T-helper 1 cell (primary cell): ENCODE measurements at regions not wholly inside any gene's neighbourhood (a gene's known extent, or its start where the extent isn't known, plus 50 kb on each side); places are given as distances from the start of the nearest gene placed in this dataset.

ENCODE experiments used
- DNase-seq, 5 donors: peaks; one replicate each; pipeline ENCODE4 v3.0.0-alpha.2; 2012 to 2020

DNA sequence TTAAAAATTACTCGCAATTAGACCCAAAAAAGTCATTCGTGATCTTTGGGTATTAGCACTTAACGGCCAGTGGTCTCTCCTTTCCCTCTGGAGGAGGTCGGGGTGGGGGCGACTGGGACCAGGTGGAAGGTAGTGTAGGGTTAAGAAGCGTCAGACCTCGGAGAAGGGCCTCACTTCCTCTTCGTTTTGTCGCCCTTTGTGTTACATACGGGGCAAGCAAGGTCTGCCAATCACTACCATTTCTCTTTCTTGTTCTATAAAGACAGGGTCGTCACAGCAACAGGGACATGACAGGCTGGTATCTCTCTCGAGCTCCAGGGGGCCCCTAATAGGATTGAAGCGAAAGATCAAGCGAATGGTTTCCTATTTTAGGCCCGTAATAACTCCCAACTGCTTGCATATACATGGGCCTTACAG is 136.6 kb downstream of the INSIG2 start:
- DNase-seq = no peak

DNA sequence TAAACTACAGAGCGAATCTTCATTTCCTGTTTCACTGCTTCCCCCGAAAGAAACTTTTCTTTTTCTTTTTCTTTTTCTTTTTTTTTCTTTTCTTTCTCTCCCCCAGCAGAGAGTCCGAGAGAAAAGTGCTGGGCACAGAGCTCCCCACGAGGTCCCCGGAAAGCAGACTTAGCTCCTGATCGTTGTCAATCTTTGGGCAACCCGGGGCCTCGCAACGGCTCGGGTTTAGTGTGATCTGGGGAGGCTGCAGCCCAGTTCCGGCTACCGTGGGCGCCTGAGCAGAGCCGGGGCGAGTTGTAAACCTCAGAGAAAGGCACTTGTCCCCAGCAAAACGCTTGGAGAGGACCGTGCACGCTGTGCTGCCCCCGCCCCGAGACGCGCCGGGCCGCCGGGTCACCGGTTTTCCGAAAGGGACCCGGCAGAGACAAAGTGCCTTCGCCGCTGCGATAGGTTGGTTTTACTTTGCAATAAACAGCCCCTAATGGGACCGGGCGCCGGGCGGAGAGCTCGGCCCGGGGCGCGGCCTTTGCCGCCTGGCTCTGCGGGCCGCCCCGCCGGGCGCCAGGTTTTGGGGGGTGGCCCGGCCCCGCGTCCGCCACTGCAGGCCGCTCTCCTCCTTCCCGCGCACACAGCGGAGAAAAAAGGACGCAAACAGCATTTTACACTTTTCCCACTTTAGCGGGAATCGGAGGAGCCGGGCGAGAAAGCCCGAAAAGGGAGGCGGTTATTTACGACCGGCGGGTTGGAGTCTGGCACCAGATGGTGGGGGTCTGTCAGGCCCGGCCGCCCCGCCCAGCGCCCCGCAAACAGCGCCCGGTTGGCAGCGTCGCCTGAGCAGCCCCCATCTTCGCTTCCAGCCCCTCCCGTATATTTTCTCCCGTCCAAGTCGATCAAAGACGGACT is 136.0 kb downstream of the INSIG2 start:
- peak in 2 of 5 donors; percentile 13 to 47 for DNase-seq

DNA sequence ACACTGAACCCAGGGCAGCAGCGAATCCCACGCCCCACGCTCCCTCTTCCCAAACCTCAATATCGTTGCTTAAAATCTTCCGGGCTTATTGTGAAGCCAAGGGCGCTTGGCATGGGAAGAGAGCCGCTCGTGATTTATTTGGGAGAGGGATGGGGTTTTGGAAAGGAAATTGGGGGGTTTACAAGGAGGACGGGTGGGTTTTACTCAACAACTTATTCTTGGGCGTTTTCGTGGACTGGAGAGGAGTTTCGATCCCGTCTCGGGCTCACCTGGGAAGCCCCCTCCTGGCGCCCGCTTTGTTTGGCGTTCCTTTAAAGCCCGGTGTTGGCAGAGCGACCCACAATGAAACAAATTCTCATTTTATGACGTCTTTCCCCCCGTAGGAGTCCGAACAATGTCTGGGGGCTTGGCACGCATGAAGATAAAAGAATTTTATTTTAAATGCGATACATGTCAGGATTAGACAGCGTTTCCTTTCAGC is 135.3 kb downstream of the INSIG2 start:
- peak in 1 of 5 donors; percentile 2 for DNase-seq

DNA sequence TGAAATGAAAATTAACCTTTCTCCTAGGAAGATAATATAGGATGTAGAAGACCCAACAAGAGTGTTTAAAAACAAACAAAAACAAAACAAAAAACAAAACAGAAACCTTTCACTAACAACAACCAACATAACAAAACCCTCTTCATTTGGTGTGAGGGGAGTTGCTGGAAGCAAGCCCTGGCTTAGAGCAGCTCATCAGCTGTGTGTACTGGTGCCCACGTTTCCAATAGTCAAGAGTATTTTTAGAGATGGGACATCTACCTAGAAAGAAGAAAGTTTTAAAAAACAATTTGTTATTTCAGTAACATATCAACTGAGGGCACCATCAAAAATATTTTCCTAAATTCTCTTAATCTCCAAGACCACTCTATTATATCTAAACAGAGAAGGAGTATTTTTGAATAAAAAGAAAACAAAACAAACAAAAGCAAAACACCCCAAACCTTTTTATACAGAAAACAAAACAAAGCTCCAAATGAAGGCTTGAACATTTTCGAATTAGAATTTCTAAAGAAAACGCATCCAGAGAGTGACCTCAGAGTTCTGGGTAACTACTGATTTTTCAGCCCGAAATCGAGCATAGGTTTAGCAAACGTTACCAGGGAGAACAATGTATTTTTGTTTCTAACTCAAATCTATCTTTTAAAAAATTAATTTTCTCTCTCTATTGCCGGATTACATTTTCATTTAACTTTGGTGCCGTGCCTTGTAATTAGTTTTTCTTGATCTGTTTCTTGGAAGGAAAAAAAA is 134.6 kb downstream of the INSIG2 start:
- no peak for DNase-seq

DNA sequence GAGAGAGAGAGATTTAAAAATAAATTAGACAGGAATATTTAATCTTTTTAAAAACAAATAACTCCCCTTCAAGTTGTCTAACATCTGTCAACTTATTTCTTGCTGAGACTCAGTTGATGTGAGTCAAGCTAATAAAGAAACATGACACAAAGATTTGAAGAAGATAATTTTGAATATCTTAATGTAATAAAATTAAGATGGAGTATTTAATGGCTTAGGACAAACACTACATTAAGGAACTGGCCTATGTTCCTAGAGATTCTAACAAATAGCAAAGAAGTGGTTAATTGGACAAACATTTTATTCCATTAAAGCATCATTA is 134.0 kb downstream of the INSIG2 start:
- no peak for DNase-seq

DNA sequence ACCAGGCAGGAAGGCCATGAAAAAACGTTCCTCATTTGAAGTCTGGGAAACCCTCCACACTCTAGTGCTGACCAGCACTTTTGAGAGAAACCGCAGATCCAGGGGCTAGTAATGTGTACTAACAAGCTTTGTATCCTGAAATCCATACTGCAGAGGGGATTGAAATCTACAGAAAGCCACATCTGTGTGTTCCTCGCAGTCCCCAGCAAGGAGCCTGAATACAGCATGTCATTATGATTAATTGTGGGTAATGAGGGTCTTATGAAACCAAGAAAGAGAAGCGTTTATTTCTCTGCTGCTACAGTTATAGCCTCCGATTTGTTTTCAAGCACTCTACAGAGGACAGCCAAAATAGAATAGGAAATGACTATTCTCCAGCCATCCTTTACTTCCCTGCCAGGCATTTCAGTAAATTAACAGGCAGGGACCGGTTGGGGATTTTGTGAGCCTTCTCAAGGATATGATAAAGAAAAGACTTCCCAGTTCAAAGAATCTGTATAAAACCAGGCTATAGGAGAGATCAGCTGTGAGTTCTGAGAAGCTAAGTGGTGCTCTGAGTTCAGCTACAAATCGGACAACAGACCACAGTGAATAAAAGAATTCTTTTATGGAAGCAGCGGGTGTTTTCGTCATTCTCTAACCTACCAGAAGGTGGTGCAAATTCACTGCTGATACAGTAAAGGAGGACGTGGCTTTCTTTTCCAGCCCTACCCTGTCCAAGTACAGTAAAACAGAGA is 133.4 kb downstream of the INSIG2 start:
- peak in 2 of 5 donors; percentile 17 to 59 for DNase-seq

DNA sequence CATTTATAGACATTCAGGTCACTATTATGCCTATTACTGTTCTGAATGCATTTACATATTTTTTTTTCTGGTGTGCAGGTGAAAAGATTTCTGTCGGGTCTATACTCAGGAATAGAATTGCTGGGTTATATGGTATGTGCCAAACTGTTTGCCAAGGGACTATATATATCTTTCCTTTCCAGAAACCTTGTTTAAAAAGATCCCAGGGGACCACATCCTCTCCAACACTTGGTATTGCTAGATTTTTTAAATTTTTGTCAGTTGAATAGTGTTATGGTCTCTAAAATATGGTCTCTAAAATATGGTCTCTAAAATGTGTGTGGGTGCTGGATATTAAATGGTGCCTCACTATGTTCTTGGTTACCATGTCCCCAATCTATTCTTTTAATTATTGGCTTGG is 131.3 kb downstream of the INSIG2 start:
- no peak for DNase-seq

DNA sequence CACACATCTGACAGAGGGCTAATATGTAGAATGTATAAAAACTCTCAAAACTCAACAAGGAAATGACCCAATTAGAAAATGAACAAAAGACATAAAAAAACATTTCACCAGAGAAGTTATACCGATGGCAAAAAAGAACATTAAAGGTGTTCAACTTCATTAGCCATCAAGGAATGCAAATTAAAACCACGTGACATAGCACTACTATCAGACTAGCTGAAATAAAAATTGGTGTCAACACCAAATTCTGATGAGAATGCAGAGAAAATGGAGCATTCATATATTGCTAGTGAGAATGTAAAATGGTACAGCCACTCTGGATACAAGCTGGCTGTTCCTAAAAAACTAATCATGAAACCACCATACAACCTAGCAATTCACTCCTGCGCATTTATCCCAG is 128.0 kb downstream of the INSIG2 start:
- no peak for DNase-seq

DNA sequence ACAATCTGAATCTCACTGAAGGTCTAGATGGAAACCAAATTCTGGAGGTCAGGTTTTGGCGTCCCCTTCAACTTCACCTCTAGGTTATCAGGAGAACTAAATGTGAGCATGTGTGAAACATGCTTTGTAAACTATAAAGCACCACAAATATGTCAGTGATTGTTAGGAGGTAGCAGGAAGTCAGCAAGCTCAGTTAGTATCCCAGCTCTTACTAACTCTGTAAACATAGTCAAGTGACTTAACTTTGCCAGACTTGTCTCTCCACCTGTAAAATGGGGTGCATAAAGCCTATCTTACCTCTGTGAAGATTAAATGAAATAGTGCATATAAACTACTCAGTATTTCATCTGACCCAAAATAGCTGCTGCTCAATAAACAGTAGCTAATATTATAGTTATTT is 121.5 kb downstream of the INSIG2 start:
- DNase-seq = no peak

DNA sequence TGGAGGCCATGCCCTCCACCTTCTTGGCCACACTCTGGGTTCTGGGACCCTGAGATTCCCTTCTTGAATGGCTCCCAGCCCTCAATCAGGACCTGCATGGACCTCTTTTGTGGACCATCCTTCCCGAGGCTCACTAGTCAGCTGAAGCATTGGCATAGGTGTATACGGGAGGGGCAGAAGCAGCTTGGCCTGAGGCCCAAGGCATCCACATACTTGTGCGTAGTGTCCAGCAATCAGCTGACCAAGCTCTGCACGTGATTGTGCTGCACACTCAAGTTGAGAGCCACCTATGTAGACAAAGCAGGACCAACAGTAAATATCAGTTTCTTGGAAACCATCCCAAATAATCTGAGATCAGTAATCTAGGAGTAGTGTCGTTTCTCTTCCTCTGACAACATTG is 119.6 kb downstream of the INSIG2 start:
- DNase-seq = no peak

DNA sequence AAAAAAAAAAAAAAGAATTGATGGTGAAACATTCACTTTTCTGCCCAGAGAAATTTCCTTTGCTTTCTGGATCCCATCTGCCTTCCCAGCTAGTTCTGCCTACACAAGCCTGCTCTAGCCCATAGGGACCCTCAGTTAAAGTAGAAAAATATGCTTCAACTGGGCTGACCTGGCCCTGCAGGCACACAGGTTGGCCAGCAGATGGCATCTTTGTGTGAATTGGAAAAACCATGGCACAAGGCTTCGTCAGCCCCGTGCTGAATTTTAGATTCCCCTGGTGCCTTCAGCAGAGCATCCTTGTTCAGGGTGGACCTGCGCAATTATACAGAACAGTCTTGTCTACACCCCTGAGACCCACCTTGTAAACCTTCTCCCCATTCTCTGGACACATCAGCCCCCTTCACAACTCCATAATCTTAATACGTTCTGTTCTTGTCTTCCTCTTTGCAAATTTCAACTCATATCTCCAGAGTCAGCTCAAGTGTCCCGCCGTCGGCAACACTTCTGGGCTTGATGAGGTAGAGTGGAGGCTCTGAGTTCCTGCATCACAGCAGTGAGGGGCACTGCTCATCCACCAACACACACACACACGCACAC is 114.5 kb downstream of the INSIG2 start:
- peak in 4 of 5 donors; percentile 12 to 49 (median 26) for DNase-seq

DNA sequence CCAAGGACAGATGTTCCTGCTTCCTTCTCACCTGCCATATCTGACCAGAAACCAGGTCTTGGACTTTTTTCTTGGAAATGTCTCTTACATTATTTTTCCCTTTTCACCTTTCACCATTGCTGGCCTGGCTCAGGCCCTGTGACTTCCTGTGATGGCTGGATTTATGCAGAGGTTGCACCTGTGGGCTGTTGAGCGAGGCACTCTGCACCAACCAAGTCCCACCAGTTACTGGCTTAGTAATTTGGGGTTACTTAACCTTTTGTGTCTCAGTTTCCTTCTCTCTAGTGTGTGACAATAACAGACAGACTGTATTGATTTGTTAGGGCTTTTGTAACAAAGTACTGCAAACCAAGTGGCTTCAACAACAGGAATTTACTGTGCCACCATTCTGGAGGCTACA is 110.0 kb downstream of the INSIG2 start:
- DNase-seq = no peak

DNA sequence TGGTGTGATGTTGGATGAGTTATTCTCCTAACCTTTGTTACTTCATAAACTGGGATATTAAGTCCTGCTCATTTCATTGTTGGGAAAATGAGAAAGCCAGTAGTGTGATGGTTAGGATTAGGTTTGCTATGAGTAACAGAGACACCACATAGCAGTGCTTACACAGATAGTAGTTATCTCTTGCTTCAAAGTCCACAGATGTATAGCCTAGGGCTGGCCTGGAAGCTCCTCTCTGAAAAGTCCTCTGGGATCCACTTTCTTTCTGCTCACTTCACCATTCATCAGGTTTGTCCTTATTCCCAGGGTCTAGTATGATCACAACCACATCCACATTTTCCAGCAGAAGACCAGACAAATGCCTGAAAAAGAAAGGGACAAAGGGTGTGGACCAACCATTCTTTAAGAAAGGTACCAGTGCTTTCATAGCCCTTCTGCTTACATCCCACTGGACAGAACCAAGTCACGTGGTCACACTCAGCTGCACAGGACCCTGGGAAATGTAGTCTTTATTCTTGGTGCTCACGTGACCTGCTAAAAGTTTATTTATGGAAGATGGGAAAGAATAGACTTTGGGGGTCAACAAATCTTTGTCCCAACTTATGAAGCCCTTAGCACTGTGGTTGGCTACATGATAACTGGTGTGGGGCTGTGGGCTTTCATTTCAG is 108.9 kb downstream of the INSIG2 start:
- no peak for DNase-seq

DNA sequence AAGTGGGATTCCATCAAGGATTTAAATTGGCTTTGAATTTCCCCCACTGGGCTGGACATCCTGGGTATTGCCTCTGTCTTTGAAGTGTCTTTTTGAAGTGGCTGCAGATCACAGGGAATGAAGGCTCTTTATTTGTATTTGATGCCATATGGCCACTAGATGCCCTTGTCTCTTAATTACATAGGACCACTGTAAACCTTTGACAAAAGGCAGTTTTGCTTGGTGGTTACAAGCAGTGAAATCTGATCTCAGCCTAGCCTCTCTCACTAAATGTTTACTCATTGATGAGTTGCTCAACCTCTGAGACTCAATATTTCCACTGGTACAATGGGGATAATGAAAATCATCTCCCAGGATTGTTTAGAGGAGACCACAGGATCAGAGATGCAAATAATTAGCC is 102.2 kb downstream of the INSIG2 start:
- no peak for DNase-seq

DNA sequence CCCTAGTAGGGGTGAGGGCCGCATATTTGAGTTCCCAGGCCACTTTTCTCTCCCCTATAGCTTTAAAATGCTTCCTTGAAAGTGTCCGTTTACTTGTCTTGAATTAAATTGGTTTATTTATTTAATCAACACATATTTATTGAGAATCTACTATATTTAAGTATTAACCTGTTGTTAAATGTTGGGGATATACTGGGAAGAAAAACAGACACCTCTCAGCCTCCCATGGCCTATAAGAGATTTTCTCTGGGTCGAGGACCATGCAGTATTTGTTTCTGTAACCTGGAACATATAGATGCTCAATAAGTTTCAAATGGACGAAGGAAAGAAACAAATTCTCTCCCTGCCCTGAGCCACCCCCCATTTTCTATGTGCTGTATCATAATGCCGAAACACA is 98.6 kb downstream of the INSIG2 start:
- DNase-seq = no peak

DNA sequence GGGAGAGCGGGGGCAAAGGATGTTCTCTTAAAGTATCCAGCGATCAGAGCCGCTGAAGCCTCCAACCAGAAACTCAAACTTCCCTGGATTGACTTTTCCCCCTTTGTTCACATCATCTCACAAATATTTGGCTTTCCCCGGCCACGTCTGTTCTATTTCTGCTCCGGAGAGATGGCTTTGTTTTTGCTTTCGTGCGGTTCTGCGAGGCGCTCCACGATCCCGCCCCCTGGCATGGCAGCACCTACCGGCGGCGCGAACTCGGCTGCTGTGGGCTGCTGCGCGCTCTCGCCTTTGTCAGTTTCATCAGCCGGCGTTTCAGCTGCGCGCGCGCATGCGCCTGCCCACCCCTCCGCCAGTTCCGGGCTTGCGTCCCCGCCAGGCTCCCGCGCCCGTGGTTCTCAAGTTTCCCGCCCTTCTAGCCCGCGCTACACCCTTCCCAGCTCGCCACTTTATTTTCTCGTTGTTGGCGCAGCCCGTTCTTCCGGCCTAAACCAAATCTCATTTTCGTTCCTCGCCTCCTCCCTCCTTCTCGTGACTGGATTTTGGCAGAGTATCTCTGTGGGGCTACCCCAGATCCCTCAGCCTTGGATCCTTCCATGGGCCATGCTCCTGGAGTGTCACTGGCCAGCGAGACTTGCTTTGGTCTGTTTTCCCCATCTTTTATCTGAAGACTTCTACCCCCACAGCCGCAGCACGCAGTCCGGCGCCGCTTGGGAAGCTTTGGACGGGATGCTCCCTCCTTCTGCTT is 98.0 kb downstream of the INSIG2 start:
- DNase-seq = peak; percentile 60 to 94 (median 78)

DNA sequence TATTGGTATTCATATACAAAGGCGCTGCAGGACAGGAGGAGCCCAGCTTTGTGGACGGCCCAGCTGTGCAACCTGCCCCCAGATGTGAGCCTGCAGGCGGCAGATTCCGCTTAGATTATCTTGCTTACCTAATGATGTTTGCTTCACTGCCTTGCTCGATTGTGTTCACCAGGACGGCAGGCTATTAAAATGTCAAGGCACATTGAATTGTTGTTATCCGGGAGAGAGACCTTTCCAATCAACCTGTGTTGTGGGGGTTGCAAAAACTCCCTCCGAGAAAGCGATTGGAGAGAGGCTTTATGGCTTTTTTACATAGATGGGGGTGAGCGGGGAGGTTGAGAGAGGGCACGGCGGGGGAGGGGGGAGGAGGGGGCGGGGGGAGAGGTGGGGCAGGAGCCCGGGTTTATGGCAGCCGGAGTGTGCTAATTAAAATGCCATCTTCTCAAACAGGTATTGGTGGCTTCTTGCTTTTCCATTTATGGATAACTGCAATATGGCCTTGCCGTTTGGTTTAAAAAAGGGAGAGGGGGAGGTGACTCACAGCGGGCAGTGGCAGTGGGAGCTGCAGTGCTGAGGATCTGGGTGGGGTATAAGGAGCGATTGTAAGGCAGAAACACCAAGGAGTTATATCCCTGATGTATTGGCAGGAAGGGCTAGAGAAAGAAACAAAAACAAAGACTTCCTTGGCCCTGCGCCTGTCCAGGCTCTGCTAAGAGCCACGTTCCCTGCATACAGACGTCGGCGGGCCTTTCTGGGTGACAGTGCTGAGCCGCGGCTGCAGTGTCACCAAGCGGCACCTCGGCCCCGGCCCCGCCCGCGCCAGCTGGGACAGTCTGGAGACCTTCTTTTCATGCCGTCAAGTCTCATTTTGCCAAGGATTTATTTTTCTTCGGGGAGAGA is 97.2 kb downstream of the INSIG2 start:
- DNase-seq = peak in 4 of 5 donors; percentile 17 to 69 (median 25)

DNA sequence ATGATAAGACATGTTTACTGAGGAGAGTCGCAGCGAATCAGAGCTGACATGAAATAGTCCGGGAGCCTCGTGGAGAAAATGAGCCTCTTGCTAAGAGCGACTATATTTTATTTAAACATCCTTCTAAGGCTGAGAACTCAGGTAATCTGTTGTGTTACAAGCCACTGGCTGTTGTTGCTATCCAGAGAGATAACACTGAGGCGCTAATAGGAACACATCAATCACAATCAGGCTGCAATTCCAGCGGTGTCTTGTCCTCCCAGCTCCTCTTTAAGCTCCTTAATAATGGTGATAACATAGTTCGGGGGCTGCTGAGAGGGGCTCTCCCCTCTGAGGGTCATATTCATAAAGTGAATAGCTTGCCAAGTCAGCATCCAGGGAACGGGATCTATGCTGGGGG is 95.1 kb downstream of the INSIG2 start:
- no peak for DNase-seq

DNA sequence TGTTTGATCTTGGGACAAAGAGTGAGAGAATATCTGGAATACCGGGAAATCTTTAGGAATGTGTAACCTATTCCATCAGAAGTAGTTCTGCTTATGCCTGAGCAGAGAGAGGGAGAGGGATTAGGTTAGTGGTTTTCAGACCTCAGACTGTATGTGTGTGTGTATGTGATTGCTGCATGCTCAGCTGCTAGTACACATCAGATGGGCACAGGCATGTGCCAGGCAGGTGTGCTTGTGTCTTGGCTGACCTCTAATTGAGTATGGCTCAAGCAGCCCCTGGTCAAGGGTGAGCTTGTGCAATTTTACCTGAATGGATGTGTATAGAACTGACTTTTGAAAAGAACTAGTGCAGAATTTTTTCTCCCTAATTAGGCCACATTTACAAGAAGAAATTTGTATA is 91.2 kb downstream of the INSIG2 start:
- no peak for DNase-seq

DNA sequence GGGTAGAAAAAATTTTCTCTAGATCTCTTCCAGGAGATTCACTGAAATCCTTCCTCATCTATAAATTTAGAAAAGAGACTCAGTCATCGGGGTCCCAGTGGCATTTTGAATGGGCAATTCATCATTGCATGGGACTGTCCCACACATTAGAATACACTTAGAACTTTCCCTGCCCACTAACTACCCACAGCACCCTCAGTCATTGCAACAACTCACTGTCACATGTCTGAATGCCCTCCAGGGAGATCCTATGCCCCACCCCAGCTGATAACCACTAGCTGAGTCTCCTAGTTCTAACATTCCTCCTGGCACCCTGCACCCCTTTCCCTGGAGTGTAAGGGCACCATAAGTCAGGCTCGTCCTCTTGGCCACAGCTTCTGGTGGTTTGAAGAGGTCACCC is 89.6 kb downstream of the INSIG2 start:
- no peak for DNase-seq
